HCT116 (cell line): ENCODE measurements at regions not wholly inside any gene's neighbourhood (a gene's known extent, or its start where the extent isn't known, plus 50 kb on each side); places are given as distances from the start of the nearest gene placed in this dataset.
A peak's percentile ranks its signal among the peaks of the same experiment; 100 is the strongest.

ENCODE experiments used
- ATAC-seq: fragments of 200-7000 bp; cut with Tn5 transposase; 2 replicates; pipeline ENCODE4 v1.9.1; 2020; ENCODE audit warnings: mild to moderate bottlenecking, moderate library complexity
- BruUV-seq: library from RNA; stranded (reverse); fragments of 400-500 nt; replicated peaks from 2 replicates; lab custom pipeline; 2021; lab: Mats Ljungman, UMichigan
- CTCF ChIA-PET: fragments of 300-600 bp; sonication (Branson Sonifier 250); formaldehyde crosslinking; loops from one replicate; lab custom pipeline; 2021; ENCODE audit warnings: antibody characterized with exemption; lab: Charles Lee
- POLR2A ChIA-PET: fragments of 300-600, 350-600 bp; sonication (Branson Sonifier 250); formaldehyde crosslinking; loops from one replicate; lab custom pipeline; 2021; ENCODE audit warnings: antibody characterized with exemption; lab: Charles Lee
- RAD21 ChIA-PET, 2 experiments: fragments of 300-600 bp; sonication (Branson Sonifier 250); formaldehyde crosslinking; loops; one replicate each; lab custom pipeline; 2023; ENCODE audit warnings: low total read pairs in 2 of 2; ENCODE audit not compliant: uncharacterized antibody in 2 of 2, unreplicated experiment in 2 of 2, low non-redundant PET in 1 of 2; lab: Charles Lee
- DNase-seq: peaks from one replicate; pipeline ENCODE4 v3.0.0-alpha.2; 2010; ENCODE audit warnings: low read depth, low spot score
- H2AFZ ChIP-seq: fragments of 200-600 bp; shearing (Covaris generic), sonication (generic); 2 replicates; pipeline ENCODE4 v1.6.1; 2017; ENCODE audit warnings: low read depth, mixed run types, mixed read lengths, antibody characterized with exemption, low read length; ENCODE audit not compliant: poor library complexity, severe bottlenecking
- H3K27ac ChIP-seq: 2 replicates; pipeline ENCODE4 v1.5.1; 2012; ENCODE audit warnings: low read depth, low read length
- H3K27me3 ChIP-seq: fragments of 200-600 bp; sonication (generic); 2 replicates; pipeline ENCODE4 v1.6.1; 2016; ENCODE audit warnings: mixed run types, low read length, mixed read lengths; ENCODE audit not compliant: insufficient read depth
- H3K36me3 ChIP-seq, 2 experiments: fragments of 200-500 bp in 1 of 2; fragments of 200-600 bp in 1 of 2; sonication (Bioruptor generic) in 1 of 2; sonication (generic) in 1 of 2; 2 replicates each; pipeline versions ENCODE4 v1.5.1 to v1.6.1; 2014 to 2016; ENCODE audit warnings: low read length in 2 of 2, inconsistent platforms in 1 of 2, mixed read lengths in 1 of 2, mixed run types in 1 of 2; ENCODE audit not compliant: insufficient read depth in 2 of 2, control insufficient read depth in 1 of 2
- H3K4me1 ChIP-seq, 2 experiments: fragments of 200-600 bp in 1 of 2; sonication (generic) in 1 of 2; 2 replicates each; pipeline versions ENCODE4 v1.5.1 to v1.6.1; 2012 to 2017; ENCODE audit warnings: low read length in 2 of 2, inconsistent platforms in 1 of 2, mild to moderate bottlenecking in 1 of 2, mixed read lengths in 1 of 2, mixed run types in 1 of 2, moderate library complexity in 1 of 2; ENCODE audit not compliant: insufficient read depth in 2 of 2, control insufficient read depth in 1 of 2
- H3K4me2 ChIP-seq: fragments of 200-600 bp; sonication (generic); 2 replicates; pipeline ENCODE4 v1.6.1; 2017; ENCODE audit warnings: mixed run types, low read length, mixed read lengths
- H3K4me3 ChIP-seq, 2 experiments: fragments of 200-600 bp in 1 of 2; sonication (generic) in 1 of 2; replicated peaks in 1 of 2; 2 replicates each; pipeline ENCODE4 v1.5.1; 2011 to 2016; ENCODE audit warnings: low read length in 2 of 2, control low read depth in 1 of 2, low read depth in 1 of 2, mild to moderate bottlenecking in 1 of 2, mixed read lengths in 1 of 2, mixed run types in 1 of 2
- H3K79me2 ChIP-seq: fragments of 200-600 bp; sonication (generic); 2 replicates; pipeline ENCODE4 v1.6.1; 2017; ENCODE audit warnings: mild to moderate bottlenecking, mixed run types, low read length, moderate library complexity, mixed read lengths; ENCODE audit not compliant: insufficient read depth
- H3K9ac ChIP-seq: fragments of 200-600 bp; sonication (generic); 2 replicates; pipeline ENCODE4 v1.6.1; 2016; ENCODE audit warnings: low read length, mixed read lengths
- H3K9me2 ChIP-seq: fragments of 200-600 bp; sonication (generic), shearing (Covaris generic); 2 replicates; pipeline ENCODE4 v1.6.1; 2017; ENCODE audit warnings: mixed run types, mild to moderate bottlenecking, moderate library complexity; ENCODE audit not compliant: insufficient read depth
- H3K9me3 ChIP-seq, 2 experiments: fragments of 200-500 bp in 1 of 2; fragments of 200-600 bp in 1 of 2; sonication (Bioruptor generic) in 1 of 2; sonication (generic) in 1 of 2; 2 replicates each; pipeline ENCODE4 v1.6.1; 2014 to 2017; ENCODE audit warnings: low read length in 2 of 2, mixed read lengths in 2 of 2, inconsistent platforms in 1 of 2, low read depth in 1 of 2, mild to moderate bottlenecking in 1 of 2, mixed run types in 1 of 2, moderate library complexity in 1 of 2; ENCODE audit not compliant: control insufficient read depth in 1 of 2, insufficient read depth in 1 of 2
- H4K20me1 ChIP-seq: fragments of 200-600 bp; sonication (generic), shearing (Covaris generic); 2 replicates; pipeline ENCODE4 v1.6.1; 2017; ENCODE audit warnings: mixed run types, mild to moderate bottlenecking, moderate library complexity; ENCODE audit not compliant: insufficient read depth
- EGR1 ChIP-seq: IDR thresholded peaks from 2 replicates; pipeline ENCODE4 v1.6.1; 2012; ENCODE audit warnings: low read depth
- EZH2 ChIP-seq: fragments of 200-600 bp; sonication (generic); IDR thresholded peaks from 2 replicates; pipeline ENCODE4 v1.6.1; 2017; ENCODE audit warnings: antibody characterized with exemption, mixed run types
- EZH2phosphoT487 ChIP-seq: fragments of 200-600 bp; IDR thresholded peaks from 2 replicates; pipeline ENCODE4 v1.6.1; 2018; ENCODE audit warnings: antibody characterized with exemption, borderline replicate concordance
- JUND ChIP-seq: IDR thresholded peaks from 2 replicates; pipeline ENCODE4 v1.6.1; 2012
- RAD21 ChIP-seq: IDR thresholded peaks from 2 replicates; pipeline ENCODE4 v1.6.1; 2012; ENCODE audit warnings: low read depth, mild to moderate bottlenecking
- SP1 ChIP-seq: IDR thresholded peaks from 2 replicates; pipeline ENCODE4 v1.6.1; 2012; ENCODE audit warnings: low read depth
- SRF ChIP-seq: IDR thresholded peaks from 2 replicates; pipeline ENCODE4 v1.6.1; 2012; ENCODE audit warnings: low read depth
- TCF7L2 ChIP-seq: IDR thresholded peaks from 2 replicates; pipeline ENCODE4 v1.7.0; 2011; ENCODE audit warnings: borderline replicate concordance, inconsistent platforms; ENCODE audit not compliant: insufficient read depth, insufficient read length; ENCODE audit errors: extremely low read depth
- ZFX ChIP-seq: fragments of 450-650 bp; IDR thresholded peaks from 2 replicates; pipeline ENCODE4 v1.6.1; 2017
- intact Hi-C: fragments of 100-400 bp; cut with micrococcal nuclease; formaldehyde crosslinking; loops from 2 replicates; pipeline ENCODE4 v1.10.0; 2022
- TF ChIP-seq, protein P1 (sequence below): IDR thresholded peaks from 2 replicates; pipeline ENCODE4 v1.6.1; 2012; ENCODE audit warnings: low read depth

DNA sequence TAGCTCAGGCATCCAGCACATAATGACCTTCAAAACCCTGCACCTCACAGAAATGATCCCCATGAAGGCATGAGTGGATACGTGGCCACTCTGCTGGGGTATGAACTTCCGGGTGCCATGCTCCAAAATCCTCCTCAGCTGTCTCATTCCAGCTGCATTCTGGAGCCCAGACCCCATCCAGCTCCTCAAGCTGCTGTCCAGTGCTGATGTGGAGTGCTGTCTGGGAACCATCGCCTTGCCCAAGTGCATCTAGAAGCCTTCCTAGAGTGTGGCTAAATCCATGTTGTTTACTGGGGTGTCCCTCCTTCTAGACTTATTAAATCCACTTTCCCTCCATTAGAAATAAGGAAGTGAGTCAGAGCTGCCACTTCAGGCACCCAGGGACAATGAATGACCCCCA, 130.8 kb upstream of the PTPRT start:
- BruUV-seq: no TSS peak
- H3K9ac ChIP-seq: no peak overlapping the region
- RAD21 ChIA-PET: no interaction called here
- POLR2A ChIA-PET: no interaction called here
- H3K9me2 ChIP-seq: no peaks in the 10 kb centered on the region
- H3K27ac ChIP-seq: no peak overlapping the region
- H4K20me1 ChIP-seq: no peaks in the 10 kb centered on the region
- no peaks in the 10 kb centered on the region for H3K4me1 ChIP-seq
- CTCF ChIA-PET: no interaction called here
- no peaks in the 10 kb centered on the region for H3K36me3 ChIP-seq
- H3K27me3 ChIP-seq: peaks cover 46% of the 10 kb centered on the region
- H3K4me3 ChIP-seq: no peak overlapping the region
- no peaks in the 10 kb centered on the region for H3K9me3 ChIP-seq
- no peak overlapping the region for H2AFZ ChIP-seq
- TF ChIP-seq, protein P1, sequence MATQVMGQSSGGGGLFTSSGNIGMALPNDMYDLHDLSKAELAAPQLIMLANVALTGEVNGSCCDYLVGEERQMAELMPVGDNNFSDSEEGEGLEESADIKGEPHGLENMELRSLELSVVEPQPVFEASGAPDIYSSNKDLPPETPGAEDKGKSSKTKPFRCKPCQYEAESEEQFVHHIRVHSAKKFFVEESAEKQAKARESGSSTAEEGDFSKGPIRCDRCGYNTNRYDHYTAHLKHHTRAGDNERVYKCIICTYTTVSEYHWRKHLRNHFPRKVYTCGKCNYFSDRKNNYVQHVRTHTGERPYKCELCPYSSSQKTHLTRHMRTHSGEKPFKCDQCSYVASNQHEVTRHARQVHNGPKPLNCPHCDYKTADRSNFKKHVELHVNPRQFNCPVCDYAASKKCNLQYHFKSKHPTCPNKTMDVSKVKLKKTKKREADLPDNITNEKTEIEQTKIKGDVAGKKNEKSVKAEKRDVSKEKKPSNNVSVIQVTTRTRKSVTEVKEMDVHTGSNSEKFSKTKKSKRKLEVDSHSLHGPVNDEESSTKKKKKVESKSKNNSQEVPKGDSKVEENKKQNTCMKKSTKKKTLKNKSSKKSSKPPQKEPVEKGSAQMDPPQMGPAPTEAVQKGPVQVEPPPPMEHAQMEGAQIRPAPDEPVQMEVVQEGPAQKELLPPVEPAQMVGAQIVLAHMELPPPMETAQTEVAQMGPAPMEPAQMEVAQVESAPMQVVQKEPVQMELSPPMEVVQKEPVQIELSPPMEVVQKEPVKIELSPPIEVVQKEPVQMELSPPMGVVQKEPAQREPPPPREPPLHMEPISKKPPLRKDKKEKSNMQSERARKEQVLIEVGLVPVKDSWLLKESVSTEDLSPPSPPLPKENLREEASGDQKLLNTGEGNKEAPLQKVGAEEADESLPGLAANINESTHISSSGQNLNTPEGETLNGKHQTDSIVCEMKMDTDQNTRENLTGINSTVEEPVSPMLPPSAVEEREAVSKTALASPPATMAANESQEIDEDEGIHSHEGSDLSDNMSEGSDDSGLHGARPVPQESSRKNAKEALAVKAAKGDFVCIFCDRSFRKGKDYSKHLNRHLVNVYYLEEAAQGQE: peak; percentile 13; the same call in 1 of the 2 replicates
- TF ChIP-seq EZH2: no peak
- no peak for TF ChIP-seq EGR1
- no peak for TF ChIP-seq SRF
- no peak for TF ChIP-seq SP1
- TF ChIP-seq TCF7L2: no peak
- ATAC-seq (no peak), DNase-seq (no peak)
- intact Hi-C loops: loop anchor here (5.0 kb wide), 1 partner anchor 48 kb away; no protein-coding TSS in a partner anchor
- H3K4me2 ChIP-seq: no peak overlapping the region
- H3K79me2 ChIP-seq: no peaks in the 10 kb centered on the region

DNA sequence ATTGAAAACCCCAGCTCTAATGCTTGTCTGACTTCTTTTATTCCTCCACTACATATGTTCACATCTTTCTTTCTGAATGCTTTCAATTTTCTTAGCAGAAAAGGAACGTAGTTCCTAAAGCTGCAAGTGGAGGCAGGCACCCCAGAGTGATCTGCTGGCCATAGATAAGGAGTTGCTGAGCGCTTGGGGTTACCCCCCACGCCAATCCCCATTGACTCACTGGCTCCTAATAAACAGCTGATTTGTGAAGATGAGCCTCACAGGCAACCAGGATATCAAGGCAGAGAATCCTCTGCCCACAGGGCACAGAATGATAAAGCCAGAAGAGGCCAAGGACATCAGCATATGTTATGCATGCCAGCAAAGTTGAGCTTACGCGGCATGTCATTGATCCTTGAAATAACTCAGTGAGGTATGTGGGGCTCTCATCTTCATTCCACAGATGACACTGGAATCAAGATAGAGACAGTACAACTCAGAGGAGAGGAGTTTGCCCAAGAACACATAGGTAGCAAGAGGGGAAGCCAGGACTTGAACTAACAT, 129.1 kb upstream of the PTPRT start:
- Histone ChIP-seq H3K27me3 (peaks cover 46% of the 10 kb centered on the region), H2AFZ (no peak overlapping the region), H3K27ac (no peak overlapping the region), H3K79me2 (no peaks in the 10 kb centered on the region), H3K9ac (no peak overlapping the region), H3K9me3 (no peaks in the 10 kb centered on the region), H3K4me2 (no peak overlapping the region), H3K9me2 (no peaks in the 10 kb centered on the region), H3K4me1 (no peaks in the 10 kb centered on the region), H3K36me3 (no peaks in the 10 kb centered on the region), H4K20me1 (no peaks in the 10 kb centered on the region), H3K4me3 (no peak overlapping the region)
- intact Hi-C loops: no loop called here
- POLR2A ChIA-PET: no interaction called here
- DNase-seq (no peak), ATAC-seq (no peak)
- BruUV-seq: no TSS peak
- CTCF ChIA-PET: no interaction called here
- RAD21 ChIA-PET: no interaction called here
- TF ChIP-seq ZFX (no peak), RAD21 (no peak), JUND (no peak), SP1 (no peak), TCF7L2 (no peak), EZH2phosphoT487 (no peak)
- TF ChIP-seq, protein P1: no peak
